NB4 (cell line): ENCODE measurements at regions not wholly inside any gene's neighbourhood (a gene's known extent, or its start where the extent isn't known, plus 50 kb on each side); places are given as distances from the start of the nearest gene placed in this dataset.

Experiments
- CTCF ChIP-seq: IDR thresholded peaks from one replicate; pipeline ENCODE4 v1.5.1; 2012; ENCODE audit warnings: low read depth, low read length
- POLR2A ChIP-seq: IDR thresholded peaks from 2 replicates; pipeline ENCODE4 v1.6.1; 2011; ENCODE audit warnings: mild to moderate bottlenecking; ENCODE audit not compliant: insufficient read length; ENCODE audit errors: extremely low read depth

GRCh38 chr5:93791518-93791972 is 50.1 kb upstream of the POU5F2 start:
- TF ChIP-seq CTCF, result no peak
- no peak for TF ChIP-seq POLR2A
